Transverse colon (tissue), 4 donors: ENCODE measurements at regions not wholly inside any gene's neighbourhood (a gene's known extent, or its start where the extent isn't known, plus 50 kb on each side); places are given as distances from the start of the nearest gene placed in this dataset.

Experiments
- DNase-seq: peaks from one replicate; pipeline ENCODE4 v3.0.0-alpha.2; 2019
- H3K27ac ChIP-seq, 4 donors: fragments of 200-600 bp; sonication (generic); 2 replicates each; pipeline ENCODE4 v1.5.1; 2016 to 2018; ENCODE audit warnings: inconsistent platforms in 4 of 4
- H3K27me3 ChIP-seq: fragments of 200-600 bp; sonication (generic); 2 replicates; pipeline ENCODE4 v1.5.1; 2017; ENCODE audit warnings: inconsistent platforms
- H3K36me3 ChIP-seq, 4 donors: fragments of 200-600 bp; sonication (generic); 2 replicates each; pipeline ENCODE4 v1.5.1; 2017 to 2019; ENCODE audit warnings: inconsistent platforms in 4 of 4
- H3K4me1 ChIP-seq, 4 donors: fragments of 200-600 bp; sonication (generic); 2 replicates each; pipeline ENCODE4 v1.5.1; 2017 to 2020; ENCODE audit warnings: inconsistent platforms in 4 of 4
- H3K4me3 ChIP-seq, 4 donors: fragments of 200-600 bp; sonication (generic); 1 replicate in 1 of 4; 2 replicates in 3 of 4; pipeline versions ENCODE4 v1.5.1 to v1.6.1; 2017 to 2019; ENCODE audit warnings: inconsistent platforms in 4 of 4
- H3K9me3 ChIP-seq, 2 donors: fragments of 200-600 bp; sonication (generic); 2 replicates each; pipeline ENCODE4 v1.5.1; 2017 to 2019; ENCODE audit warnings: inconsistent platforms in 2 of 2
- EP300 ChIP-seq: sonication (generic); formaldehyde crosslinking; IDR thresholded peaks from one replicate; pipeline ENCODE4 v1.6.1; 2017; ENCODE audit warnings: antibody characterized with exemption, low read depth
- POLR2A ChIP-seq: fragments of 450-650 bp; IDR thresholded peaks from one replicate; pipeline ENCODE4 v1.6.1; 2016; ENCODE audit warnings: antibody characterized with exemption, mild to moderate bottlenecking, moderate library complexity
- POLR2AphosphoS5 ChIP-seq, 3 donors: sonication (generic); formaldehyde crosslinking; IDR thresholded peaks; one replicate each; pipeline ENCODE4 v1.6.1; 2016; ENCODE audit warnings: antibody characterized with exemption in 3 of 3
- WGBS, 2 donors: methylation state at CpG; one replicate each; pipeline ENCODE4 v1.1.5; 2018; ENCODE audit warnings: low coverage in 1 of 2; 5-methylcytosine and 5-hydroxymethylcytosine counted together
- in situ Hi-C, 4 donors: fragments of 200-750 bp; cut with MboI; loops; one replicate each; pipeline versions ENCODE4 v1.15.0 to v1.15.1; 2017; ENCODE audit warnings: low sequenced_read_pairs in 3 of 4, low pct_ligation_motif_present in 1 of 4, low pct_unique_long_range_greater_than_20kb in 1 of 4
- intact Hi-C: fragments of 100-400 bp; cut with DNase I; formaldehyde crosslinking; loops from one replicate; pipeline ENCODE4 v1.15.1; 2023; ENCODE audit warnings: low total_unique reads
- TF ChIP-seq, protein P1 (sequence below), 5 experiments: fragments of 200-600 bp in 3 of 5; fragments of 450-650 bp in 2 of 5; sonication (generic) in 3 of 5; IDR thresholded peaks; 1 replicate in 2 of 5; 2 replicates in 3 of 5; pipeline ENCODE4 v1.5.1; 2016 to 2017; ENCODE audit warnings: antibody characterized with exemption in 5 of 5, inconsistent platforms in 3 of 5, mild to moderate bottlenecking in 2 of 5, moderate library complexity in 1 of 5

- WGBS, 2 donors: 27 to 46% methylated on average over 3 to 23 of the region's 23 CpGs
- Histone ChIP-seq H3K27ac (no peak overlapping the region), H3K9me3 (no peaks in the 10 kb centered on the region), H3K4me3 (no peak overlapping the region), H3K36me3 (no peaks in the 10 kb centered on the region), H3K4me1 (peaks cover 0 to 5% (median 2%) of the 10 kb centered on the region in 4 donors), H3K27me3 (peaks cover 100% of the 10 kb centered on the region)
- TF ChIP-seq, protein P1, sequence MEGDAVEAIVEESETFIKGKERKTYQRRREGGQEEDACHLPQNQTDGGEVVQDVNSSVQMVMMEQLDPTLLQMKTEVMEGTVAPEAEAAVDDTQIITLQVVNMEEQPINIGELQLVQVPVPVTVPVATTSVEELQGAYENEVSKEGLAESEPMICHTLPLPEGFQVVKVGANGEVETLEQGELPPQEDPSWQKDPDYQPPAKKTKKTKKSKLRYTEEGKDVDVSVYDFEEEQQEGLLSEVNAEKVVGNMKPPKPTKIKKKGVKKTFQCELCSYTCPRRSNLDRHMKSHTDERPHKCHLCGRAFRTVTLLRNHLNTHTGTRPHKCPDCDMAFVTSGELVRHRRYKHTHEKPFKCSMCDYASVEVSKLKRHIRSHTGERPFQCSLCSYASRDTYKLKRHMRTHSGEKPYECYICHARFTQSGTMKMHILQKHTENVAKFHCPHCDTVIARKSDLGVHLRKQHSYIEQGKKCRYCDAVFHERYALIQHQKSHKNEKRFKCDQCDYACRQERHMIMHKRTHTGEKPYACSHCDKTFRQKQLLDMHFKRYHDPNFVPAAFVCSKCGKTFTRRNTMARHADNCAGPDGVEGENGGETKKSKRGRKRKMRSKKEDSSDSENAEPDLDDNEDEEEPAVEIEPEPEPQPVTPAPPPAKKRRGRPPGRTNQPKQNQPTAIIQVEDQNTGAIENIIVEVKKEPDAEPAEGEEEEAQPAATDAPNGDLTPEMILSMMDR (IDR thresholded peaks at IDR 0.05): no peak
- TF ChIP-seq POLR2AphosphoS5 (IDR thresholded peaks at IDR 0.05) (no peak), POLR2A (no peak), EP300 (no peak)
- in situ Hi-C loops (no loop called here), intact Hi-C loops (no loop called here)
- no peak for DNase-seq
These were observed 149.3 kb downstream of the TRIM27 start for GRCh38 chr6:28774292-28775051.

GRCh38 chr6:28775052-28775376, 148.8 kb downstream of the TRIM27 start:
- H3K9me3 ChIP-seq: no peaks in the 10 kb centered on the region
- no peak overlapping the region for H3K27ac ChIP-seq
- in situ Hi-C loops (no loop called here), intact Hi-C loops (no loop called here)
- no peak overlapping the region for H3K4me3 ChIP-seq
- WGBS, 2 donors: 29 to 40% methylated on average over 1 to 12 of the region's 12 CpGs
- peaks cover 0 to 5% (median 2%) of the 10 kb centered on the region in 4 donors for H3K4me1 ChIP-seq
- H3K36me3 ChIP-seq: no peaks in the 10 kb centered on the region
- TF ChIP-seq POLR2A (no peak), EP300 (no peak), POLR2AphosphoS5 (IDR thresholded peaks at IDR 0.05) (no peak)
- TF ChIP-seq, protein P1 (IDR thresholded peaks at IDR 0.05): no peak
- H3K27me3 ChIP-seq: peaks cover 100% of the 10 kb centered on the region
- DNase-seq: no peak

DNA sequence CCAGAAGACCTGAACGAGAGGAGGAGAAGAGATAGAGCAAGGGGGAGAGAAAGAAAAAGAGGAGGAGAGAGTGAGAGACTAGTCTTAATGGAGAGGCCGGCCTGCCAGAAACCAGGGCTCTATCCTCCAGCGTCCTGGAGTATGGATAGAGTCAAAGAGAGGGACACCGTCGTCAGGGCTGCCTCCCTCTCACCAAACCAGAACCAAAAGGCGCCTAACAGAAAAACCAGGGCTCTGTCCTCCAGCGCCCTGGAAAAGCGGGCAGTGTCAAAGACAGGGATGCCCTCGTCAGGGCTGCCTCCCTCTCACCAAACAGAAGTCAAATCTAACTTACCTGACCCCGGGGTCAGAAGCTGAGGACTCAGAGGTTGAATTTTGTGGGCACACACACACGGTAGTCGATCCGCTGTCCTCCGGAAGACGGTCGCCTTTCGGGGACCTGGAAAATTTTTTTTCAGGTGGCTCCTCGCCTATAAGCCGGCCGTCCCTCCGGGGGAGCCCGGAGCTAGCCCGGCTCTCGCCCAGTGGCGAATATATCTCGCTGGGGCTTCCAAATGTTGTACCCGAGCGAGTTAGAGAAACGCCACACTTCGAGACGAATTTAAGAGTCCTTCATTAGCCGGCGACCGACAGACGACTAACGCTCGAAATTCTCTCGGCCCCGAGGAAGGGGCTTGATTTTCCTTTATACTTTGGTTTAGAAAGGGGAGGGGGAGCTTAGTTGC, 148.2 kb downstream of the TRIM27 start:
- 6 to 22% methylated on average over 3 to 39 of the region's 39 CpGs for WGBS, 2 donors
- Histone ChIP-seq H3K27ac (no peak overlapping the region), H3K27me3 (peaks cover 100% of the 10 kb centered on the region), H3K4me3 (no peak overlapping the region), H3K9me3 (no peaks in the 10 kb centered on the region), H3K36me3 (no peaks in the 10 kb centered on the region), H3K4me1 (peaks cover 0 to 5% (median 2%) of the 10 kb centered on the region in 4 donors)
- intact Hi-C loops (no loop called here), in situ Hi-C loops (no loop called here)
- no peak for TF ChIP-seq EP300
- no peak for TF ChIP-seq POLR2A
- TF ChIP-seq POLR2AphosphoS5 (IDR thresholded peaks at IDR 0.05): no peak
- TF ChIP-seq, protein P1 (IDR thresholded peaks at IDR 0.05): no peak
- DNase-seq: no peak

- intact Hi-C loops (no loop called here), in situ Hi-C loops (no loop called here)
- H3K36me3 ChIP-seq: no peaks in the 10 kb centered on the region
- no peaks in the 10 kb centered on the region for H3K9me3 ChIP-seq
- no peak overlapping the region for H3K27ac ChIP-seq
- TF ChIP-seq EP300 (no peak), POLR2A (no peak), POLR2AphosphoS5 (IDR thresholded peaks at IDR 0.05) (no peak)
- TF ChIP-seq, protein P1 (IDR thresholded peaks at IDR 0.05): no peak
- no peak for DNase-seq
- H3K4me1 ChIP-seq: peaks cover 0 to 5% (median 2%) of the 10 kb centered on the region in 4 donors
- peaks cover 100% of the 10 kb centered on the region for H3K27me3 ChIP-seq
- 1 to 5% methylated on average over 8 to 17 of the region's 17 CpGs for WGBS, 2 donors
- H3K4me3 ChIP-seq: no peak overlapping the region
These were observed 147.3 kb downstream of the TRIM27 start for GRCh38 chr6:28776269-28777146.
